GM23248 (cell line): ENCODE measurements at regions not wholly inside any gene's neighbourhood (a gene's known extent, or its start where the extent isn't known, plus 50 kb on each side); places are given as distances from the start of the nearest gene placed in this dataset.

Experiments
- EZH2 ChIP-seq: fragments of 200-600 bp; sonication (generic); IDR thresholded peaks from 2 replicates; pipeline ENCODE4 v1.6.1; 2018; ENCODE audit warnings: antibody characterized with exemption, mild to moderate bottlenecking; ENCODE audit not compliant: insufficient read depth, poor library complexity, severe bottlenecking
- EZH2phosphoT487 ChIP-seq: fragments of 200-600 bp; sonication (generic); IDR thresholded peaks from 2 replicates; pipeline ENCODE4 v1.6.1; 2018; ENCODE audit warnings: antibody characterized with exemption, moderate library complexity, mild to moderate bottlenecking, low read depth; ENCODE audit not compliant: insufficient read depth

DNA sequence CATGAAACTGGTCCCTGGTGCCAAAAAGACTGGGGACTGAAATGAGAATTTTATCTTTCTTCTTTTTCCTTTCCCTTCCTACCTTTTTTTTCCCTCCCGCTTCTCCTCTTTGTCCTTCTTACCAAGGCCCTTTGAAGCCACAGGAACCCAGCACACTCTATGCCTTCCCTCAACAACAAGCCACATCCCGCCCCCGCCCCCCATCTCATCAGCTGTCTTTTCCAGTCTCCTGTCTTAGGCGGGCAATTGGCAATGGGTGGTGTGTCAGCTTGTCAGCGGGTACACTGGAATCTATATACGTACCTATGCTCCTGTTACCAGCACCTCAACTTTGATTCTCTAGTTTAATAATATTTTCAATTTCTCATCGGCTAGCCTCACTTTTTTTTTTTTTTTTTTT, 56.3 kb upstream of the CHD2 start:
- no peak for TF ChIP-seq EZH2
- TF ChIP-seq EZH2phosphoT487, result no peak
